ENCODE measurements at regions not wholly inside any gene's neighbourhood (a gene's known extent, or its start where the extent isn't known, plus 50 kb on each side); places are given as distances from the start of the nearest gene placed in this dataset.

DNA sequence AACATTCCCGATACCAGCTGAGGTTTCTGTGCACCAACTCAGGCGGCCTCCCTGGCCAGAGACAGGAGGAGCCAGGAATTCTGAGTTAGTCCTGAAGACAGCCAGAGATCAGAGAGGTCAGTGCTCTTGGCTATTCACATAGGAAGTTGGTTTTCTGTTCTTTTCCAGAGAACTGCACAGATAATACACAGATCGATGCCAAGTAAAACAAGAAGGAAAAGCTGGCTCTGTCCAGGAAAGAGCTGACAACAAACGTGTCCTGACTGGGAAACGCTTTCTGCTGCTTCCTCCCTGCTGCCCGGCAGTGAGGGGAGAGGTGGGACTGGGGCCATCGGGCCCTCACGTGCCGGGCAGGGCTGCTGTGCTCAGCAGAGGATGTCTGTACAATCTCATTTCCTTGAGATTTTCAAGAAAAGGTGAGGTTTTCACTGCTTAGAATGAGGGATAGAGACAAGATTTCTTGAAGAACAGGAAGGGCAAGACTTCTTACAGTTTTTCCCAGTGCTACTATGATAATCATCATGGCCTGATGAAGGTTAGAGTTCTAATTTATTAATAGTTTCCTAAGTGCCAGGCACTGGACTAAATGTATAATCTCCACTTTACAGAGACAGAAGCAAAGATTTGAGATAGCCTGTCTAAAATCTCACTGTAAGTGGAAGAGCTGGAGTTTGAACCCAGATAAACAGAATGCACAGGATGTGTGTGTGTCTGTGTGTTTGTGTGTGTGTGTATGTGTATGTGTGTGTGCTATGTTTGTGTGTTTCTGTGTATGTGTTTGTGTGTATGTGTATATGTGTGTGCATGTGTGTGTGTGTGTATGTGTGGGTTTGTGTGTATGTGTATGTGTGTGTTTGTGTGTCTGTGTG, 211.0 kb upstream of the RAB4A start (continued):
- TF ChIP-seq, protein P1, sequence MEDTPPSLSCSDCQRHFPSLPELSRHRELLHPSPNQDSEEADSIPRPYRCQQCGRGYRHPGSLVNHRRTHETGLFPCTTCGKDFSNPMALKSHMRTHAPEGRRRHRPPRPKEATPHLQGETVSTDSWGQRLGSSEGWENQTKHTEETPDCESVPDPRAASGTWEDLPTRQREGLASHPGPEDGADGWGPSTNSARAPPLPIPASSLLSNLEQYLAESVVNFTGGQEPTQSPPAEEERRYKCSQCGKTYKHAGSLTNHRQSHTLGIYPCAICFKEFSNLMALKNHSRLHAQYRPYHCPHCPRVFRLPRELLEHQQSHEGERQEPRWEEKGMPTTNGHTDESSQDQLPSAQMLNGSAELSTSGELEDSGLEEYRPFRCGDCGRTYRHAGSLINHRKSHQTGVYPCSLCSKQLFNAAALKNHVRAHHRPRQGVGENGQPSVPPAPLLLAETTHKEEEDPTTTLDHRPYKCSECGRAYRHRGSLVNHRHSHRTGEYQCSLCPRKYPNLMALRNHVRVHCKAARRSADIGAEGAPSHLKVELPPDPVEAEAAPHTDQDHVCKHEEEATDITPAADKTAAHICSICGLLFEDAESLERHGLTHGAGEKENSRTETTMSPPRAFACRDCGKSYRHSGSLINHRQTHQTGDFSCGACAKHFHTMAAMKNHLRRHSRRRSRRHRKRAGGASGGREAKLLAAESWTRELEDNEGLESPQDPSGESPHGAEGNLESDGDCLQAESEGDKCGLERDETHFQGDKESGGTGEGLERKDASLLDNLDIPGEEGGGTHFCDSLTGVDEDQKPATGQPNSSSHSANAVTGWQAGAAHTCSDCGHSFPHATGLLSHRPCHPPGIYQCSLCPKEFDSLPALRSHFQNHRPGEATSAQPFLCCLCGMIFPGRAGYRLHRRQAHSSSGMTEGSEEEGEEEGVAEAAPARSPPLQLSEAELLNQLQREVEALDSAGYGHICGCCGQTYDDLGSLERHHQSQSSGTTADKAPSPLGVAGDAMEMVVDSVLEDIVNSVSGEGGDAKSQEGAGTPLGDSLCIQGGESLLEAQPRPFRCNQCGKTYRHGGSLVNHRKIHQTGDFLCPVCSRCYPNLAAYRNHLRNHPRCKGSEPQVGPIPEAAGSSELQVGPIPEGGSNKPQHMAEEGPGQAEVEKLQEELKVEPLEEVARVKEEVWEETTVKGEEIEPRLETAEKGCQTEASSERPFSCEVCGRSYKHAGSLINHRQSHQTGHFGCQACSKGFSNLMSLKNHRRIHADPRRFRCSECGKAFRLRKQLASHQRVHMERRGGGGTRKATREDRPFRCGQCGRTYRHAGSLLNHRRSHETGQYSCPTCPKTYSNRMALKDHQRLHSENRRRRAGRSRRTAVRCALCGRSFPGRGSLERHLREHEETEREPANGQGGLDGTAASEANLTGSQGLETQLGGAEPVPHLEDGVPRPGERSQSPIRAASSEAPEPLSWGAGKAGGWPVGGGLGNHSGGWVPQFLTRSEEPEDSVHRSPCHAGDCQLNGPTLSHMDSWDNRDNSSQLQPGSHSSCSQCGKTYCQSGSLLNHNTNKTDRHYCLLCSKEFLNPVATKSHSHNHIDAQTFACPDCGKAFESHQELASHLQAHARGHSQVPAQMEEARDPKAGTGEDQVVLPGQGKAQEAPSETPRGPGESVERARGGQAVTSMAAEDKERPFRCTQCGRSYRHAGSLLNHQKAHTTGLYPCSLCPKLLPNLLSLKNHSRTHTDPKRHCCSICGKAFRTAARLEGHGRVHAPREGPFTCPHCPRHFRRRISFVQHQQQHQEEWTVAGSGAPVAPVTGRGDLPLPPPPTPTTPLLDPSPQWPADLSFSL (CRISPR knock-in tag; IDR thresholded peaks at IDR 0.05), result peak; percentile 99
- TF ChIP-seq PTBP1 (IDR thresholded peaks at IDR 0.05; ENCODE audit: low read depth, low read length, poor library complexity, severe bottlenecking), result no peak
- TF ChIP-seq, protein P2, sequence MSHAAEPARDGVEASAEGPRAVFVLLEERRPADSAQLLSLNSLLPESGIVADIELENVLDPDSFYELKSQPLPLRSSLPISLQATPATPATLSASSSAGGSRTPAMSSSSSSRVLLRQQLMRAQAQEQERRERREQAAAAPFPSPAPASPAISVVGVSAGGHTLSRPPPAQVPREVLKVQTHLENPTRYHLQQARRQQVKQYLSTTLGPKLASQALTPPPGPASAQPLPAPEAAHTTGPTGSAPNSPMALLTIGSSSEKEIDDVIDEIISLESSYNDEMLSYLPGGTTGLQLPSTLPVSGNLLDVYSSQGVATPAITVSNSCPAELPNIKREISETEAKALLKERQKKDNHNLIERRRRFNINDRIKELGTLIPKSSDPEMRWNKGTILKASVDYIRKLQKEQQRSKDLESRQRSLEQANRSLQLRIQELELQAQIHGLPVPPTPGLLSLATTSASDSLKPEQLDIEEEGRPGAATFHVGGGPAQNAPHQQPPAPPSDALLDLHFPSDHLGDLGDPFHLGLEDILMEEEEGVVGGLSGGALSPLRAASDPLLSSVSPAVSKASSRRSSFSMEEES (CRISPR knock-in tag; IDR thresholded peaks at IDR 0.05), result no peak
- TF ChIP-seq RBM22 (optimal IDR thresholded peaks at IDR 0.05; ENCODE audit: low read length), result no peak
- TF ChIP-seq BRD4 (CRISPR knock-in tag; IDR thresholded peaks at IDR 0.05), result no peak
- TF ChIP-seq NFE2L1 (CRISPR knock-in tag; IDR thresholded peaks at IDR 0.05; ENCODE audit: borderline replicate concordance), result no peak
- no peak for TF ChIP-seq ZNF260 (CRISPR knock-in tag; IDR thresholded peaks at IDR 0.05; ENCODE audit: borderline replicate concordance, low read depth)
- TF ChIP-seq CENPT (CRISPR knock-in tag; IDR thresholded peaks at IDR 0.05; ENCODE audit: low read depth), result no peak
- TF ChIP-seq ZNF20 (CRISPR knock-in tag; IDR thresholded peaks at IDR 0.05), result no peak
- TF ChIP-seq ASH2L (IDR thresholded peaks at IDR 0.05; ENCODE audit: insufficient read length, low read depth, low read length), result no peak
- TF ChIP-seq, protein P3, sequence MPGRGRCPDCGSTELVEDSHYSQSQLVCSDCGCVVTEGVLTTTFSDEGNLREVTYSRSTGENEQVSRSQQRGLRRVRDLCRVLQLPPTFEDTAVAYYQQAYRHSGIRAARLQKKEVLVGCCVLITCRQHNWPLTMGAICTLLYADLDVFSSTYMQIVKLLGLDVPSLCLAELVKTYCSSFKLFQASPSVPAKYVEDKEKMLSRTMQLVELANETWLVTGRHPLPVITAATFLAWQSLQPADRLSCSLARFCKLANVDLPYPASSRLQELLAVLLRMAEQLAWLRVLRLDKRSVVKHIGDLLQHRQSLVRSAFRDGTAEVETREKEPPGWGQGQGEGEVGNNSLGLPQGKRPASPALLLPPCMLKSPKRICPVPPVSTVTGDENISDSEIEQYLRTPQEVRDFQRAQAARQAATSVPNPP (CRISPR knock-in tag; IDR thresholded peaks at IDR 0.05), result no peak
- no peak for TF ChIP-seq ZNF441 (CRISPR knock-in tag; IDR thresholded peaks at IDR 0.05; ENCODE audit: borderline replicate concordance)
- TF ChIP-seq SRSF9 (IDR thresholded peaks at IDR 0.05; ENCODE audit: borderline replicate concordance, insufficient read depth, low read depth, low read length, poor library complexity, severe bottlenecking), result no peak
- 0 out of 2 replicates have a peak, but pooled peaks have one; percentile 15 for TF ChIP-seq ATF7 (IDR thresholded peaks at IDR 0.05)
- TF ChIP-seq ATF7 (CRISPR knock-in tag; IDR thresholded peaks at IDR 0.05), result no peak
- TF ChIP-seq POLR2AphosphoS5 (IDR thresholded peaks at IDR 0.05; ENCODE audit: low read depth, low read length), result no peak
- no peak for TF ChIP-seq RXRB (CRISPR knock-in tag; IDR thresholded peaks at IDR 0.05; ENCODE audit: borderline replicate concordance)
- no peak for TF ChIP-seq ZNF850 (CRISPR knock-in tag; conservative IDR thresholded peaks at IDR 0.05)
- TF ChIP-seq, protein P4, sequence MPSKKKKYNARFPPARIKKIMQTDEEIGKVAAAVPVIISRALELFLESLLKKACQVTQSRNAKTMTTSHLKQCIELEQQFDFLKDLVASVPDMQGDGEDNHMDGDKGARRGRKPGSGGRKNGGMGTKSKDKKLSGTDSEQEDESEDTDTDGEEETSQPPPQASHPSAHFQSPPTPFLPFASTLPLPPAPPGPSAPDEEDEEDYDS (CRISPR knock-in tag; IDR thresholded peaks at IDR 0.05), result no peak

Measured in HepG2 (cell line).